ENCODE measurements at regions not wholly inside any gene's neighbourhood (a gene's known extent, or its start where the extent isn't known, plus 50 kb on each side); places are given as distances from the start of the nearest gene placed in this dataset.

DNA sequence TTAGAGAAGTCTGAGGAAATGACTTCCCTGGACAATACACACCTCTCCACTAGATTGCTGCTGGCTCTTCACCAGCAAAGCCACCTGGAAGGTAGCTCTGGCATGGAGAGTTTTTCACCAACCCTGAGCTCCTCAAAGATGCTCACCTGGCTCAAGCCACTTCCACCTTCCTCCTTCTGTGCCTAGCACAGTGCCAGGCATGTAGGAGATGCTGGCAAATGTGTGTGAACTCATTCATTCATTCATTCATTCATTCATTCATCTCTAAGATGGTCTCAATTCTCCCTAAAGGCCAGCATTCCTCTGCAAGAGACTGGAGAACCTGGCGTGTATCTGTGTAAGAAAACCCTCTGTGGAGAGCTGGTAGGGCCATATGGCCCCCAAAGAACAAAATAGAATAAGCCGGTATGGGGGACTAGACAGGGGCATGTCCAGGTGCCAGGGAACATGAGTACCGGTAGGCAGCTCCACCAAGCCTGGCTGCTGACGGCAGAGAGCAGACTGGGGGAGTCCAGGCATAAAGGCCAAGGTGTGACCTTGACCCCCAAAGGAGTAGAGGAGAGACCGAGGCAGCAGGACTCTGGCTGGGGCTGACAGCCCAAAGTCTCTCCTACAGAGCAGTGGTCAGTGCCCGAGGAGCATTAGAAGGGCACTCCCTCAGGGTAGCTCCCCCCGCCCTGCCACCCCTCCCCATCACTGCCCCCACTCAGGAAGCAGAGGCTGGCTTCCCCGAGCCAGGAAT is 132.2 kb upstream of the TNRC6C start:
- TF ChIP-seq POLR2A (IDR thresholded peaks at IDR 0.05; ENCODE audit: low read depth, low read length) (no peak), POLR2AphosphoS5 (IDR thresholded peaks at IDR 0.05; ENCODE audit: low read depth, low read length) (no peak)
